ENCODE measurements at regions not wholly inside any gene's neighbourhood (a gene's known extent, or its start where the extent isn't known, plus 50 kb on each side); places are given as distances from the start of the nearest gene placed in this dataset.

- Histone ChIP-seq H3K9me3 (no peaks in the 10 kb centered on the region), H3K27me3 (no peaks in the 10 kb centered on the region), H3K4me3 (no peak overlapping the region), H3K36me3 (no peaks in the 10 kb centered on the region), H3K27ac (no peak overlapping the region), H3K4me1 (no peaks in the 10 kb centered on the region)
- TF ChIP-seq EP300 (IDR thresholded peaks at IDR 0.05; ENCODE audit: low read depth) (no peak), POLR2AphosphoS5 (IDR thresholded peaks at IDR 0.05) (no peak), CTCF (IDR thresholded peaks at IDR 0.05) (peak in 3 of 5 experiments; percentile 23 to 41 (median 26)), POLR2A (IDR thresholded peaks at IDR 0.05) (no peak)
- WGBS, 2 donors (ENCODE audit: low coverage in 1 of 2) = 38% methylated on average over 4 of the region's 4 CpGs; no CpG with 5 or more reads in 1 of the 2 donors
- in situ Hi-C loops (cut with MboI; ENCODE audit: low pct_ligation_motif_present in 1 of 4, low pct_unique_long_range_greater_than_20kb in 1 of 4, low sequenced_read_pairs in 3 of 4) = no loop called here
- intact Hi-C loops (cut with DNase I; ENCODE audit: low total_unique reads) = no loop called here
- DNase-seq = peak; percentile 20
These were observed 415.4 kb downstream of the TTLL7 start for GRCh38 chr1:83583351-83584014.

- Histone ChIP-seq H3K4me1 (no peaks in the 10 kb centered on the region), H3K9me3 (no peaks in the 10 kb centered on the region), H3K27me3 (no peaks in the 10 kb centered on the region), H3K27ac (no peak overlapping the region), H3K36me3 (no peaks in the 10 kb centered on the region), H3K4me3 (no peak overlapping the region)
- no peak for DNase-seq
- in situ Hi-C loops (cut with MboI; ENCODE audit: low pct_ligation_motif_present in 1 of 4, low pct_unique_long_range_greater_than_20kb in 1 of 4, low sequenced_read_pairs in 3 of 4) = no loop called here
- whole genome bisulfite sequencing, 2 donors (ENCODE audit: low coverage in 1 of 2) = 84 to 94% methylated on average over 4 to 8 of the region's 8 CpGs
- no peak for TF ChIP-seq EP300 (IDR thresholded peaks at IDR 0.05; ENCODE audit: low read depth)
- no peak for TF ChIP-seq POLR2AphosphoS5 (IDR thresholded peaks at IDR 0.05)
- no peak for TF ChIP-seq POLR2A (IDR thresholded peaks at IDR 0.05)
- TF ChIP-seq CTCF (IDR thresholded peaks at IDR 0.05) = no peak
- intact Hi-C loops (cut with DNase I; ENCODE audit: low total_unique reads) = no loop called here
These were observed 417.2 kb downstream of the TTLL7 start for GRCh38 chr1:83581747-83582146.

- Histone ChIP-seq H3K27me3 (no peaks in the 10 kb centered on the region), H3K4me1 (no peaks in the 10 kb centered on the region), H3K4me3 (no peak overlapping the region), H3K9me3 (no peaks in the 10 kb centered on the region), H3K36me3 (no peaks in the 10 kb centered on the region), H3K27ac (no peak overlapping the region)
- no peak for DNase-seq
- no peak for TF ChIP-seq POLR2AphosphoS5 (IDR thresholded peaks at IDR 0.05)
- TF ChIP-seq POLR2A (IDR thresholded peaks at IDR 0.05) = no peak
- TF ChIP-seq CTCF (IDR thresholded peaks at IDR 0.05) = no peak
- TF ChIP-seq EP300 (IDR thresholded peaks at IDR 0.05; ENCODE audit: low read depth) = no peak
- intact Hi-C loops (cut with DNase I; ENCODE audit: low total_unique reads) = no loop called here
- in situ Hi-C loops (cut with MboI; ENCODE audit: low pct_ligation_motif_present in 1 of 4, low pct_unique_long_range_greater_than_20kb in 1 of 4, low sequenced_read_pairs in 3 of 4) = no loop called here
- 79% methylated on average over 2 of the region's 2 CpGs; no CpG with 5 or more reads in 1 of the 2 donors for WGBS, 2 donors (ENCODE audit: low coverage in 1 of 2)
These were observed 424.1 kb downstream of the TTLL7 start for GRCh38 chr1:83574791-83575190.

GRCh38 chr1:83573776-83574175, 425.2 kb downstream of the TTLL7 start:
- intact Hi-C loops (cut with DNase I; ENCODE audit: low total_unique reads) (no loop called here), in situ Hi-C loops (cut with MboI; ENCODE audit: low pct_ligation_motif_present in 1 of 4, low pct_unique_long_range_greater_than_20kb in 1 of 4, low sequenced_read_pairs in 3 of 4) (no loop called here)
- Histone ChIP-seq H3K27me3 (no peaks in the 10 kb centered on the region), H3K36me3 (no peaks in the 10 kb centered on the region), H3K4me3 (no peak overlapping the region), H3K27ac (no peak overlapping the region), H3K9me3 (no peaks in the 10 kb centered on the region), H3K4me1 (no peaks in the 10 kb centered on the region)
- DNase-seq = no peak
- WGBS, 2 donors (ENCODE audit: low coverage in 1 of 2) = 48 to 63% methylated on average over 2 of the region's 2 CpGs
- TF ChIP-seq CTCF (IDR thresholded peaks at IDR 0.05) = no peak
- no peak for TF ChIP-seq EP300 (IDR thresholded peaks at IDR 0.05; ENCODE audit: low read depth)
- TF ChIP-seq POLR2A (IDR thresholded peaks at IDR 0.05) = no peak
- TF ChIP-seq POLR2AphosphoS5 (IDR thresholded peaks at IDR 0.05) = no peak
